HCT116 (cell line): ENCODE measurements at regions not wholly inside any gene's neighbourhood (a gene's known extent, or its start where the extent isn't known, plus 50 kb on each side); places are given as distances from the start of the nearest gene placed in this dataset.

Source experiments
- EZH2phosphoT487 ChIP-seq: fragments of 200-600 bp; IDR thresholded peaks from 2 replicates; pipeline ENCODE4 v1.6.1; 2018; ENCODE audit warnings: antibody characterized with exemption, borderline replicate concordance
- JUND ChIP-seq: IDR thresholded peaks from 2 replicates; pipeline ENCODE4 v1.6.1; 2012
- POLR2A ChIP-seq: IDR thresholded peaks from 2 replicates; pipeline ENCODE4 v1.7.0; 2011; ENCODE audit warnings: borderline replicate concordance; ENCODE audit not compliant: insufficient read depth, insufficient read length; ENCODE audit errors: extremely low read depth
- TF ChIP-seq, protein P1 (sequence below), 3 experiments: fragments of 200-600 bp in 1 of 3; sonication (generic) in 1 of 3; IDR thresholded peaks in 2 of 3; conservative IDR thresholded peaks in 1 of 3; 2 replicates each; pipeline ENCODE4 v1.5.1; 2012 to 2017; ENCODE audit warnings: low read depth in 2 of 3, low read length in 2 of 3, antibody characterized with exemption in 1 of 3, borderline replicate concordance in 1 of 3, control low read depth in 1 of 3, mild to moderate bottlenecking in 1 of 3, mixed read lengths in 1 of 3, mixed run types in 1 of 3, moderate library complexity in 1 of 3; ENCODE audit not compliant: insufficient read depth in 1 of 3
- TF ChIP-seq, protein P2 (sequence below): IDR thresholded peaks from 2 replicates; pipeline ENCODE4 v1.6.1; 2012

DNA sequence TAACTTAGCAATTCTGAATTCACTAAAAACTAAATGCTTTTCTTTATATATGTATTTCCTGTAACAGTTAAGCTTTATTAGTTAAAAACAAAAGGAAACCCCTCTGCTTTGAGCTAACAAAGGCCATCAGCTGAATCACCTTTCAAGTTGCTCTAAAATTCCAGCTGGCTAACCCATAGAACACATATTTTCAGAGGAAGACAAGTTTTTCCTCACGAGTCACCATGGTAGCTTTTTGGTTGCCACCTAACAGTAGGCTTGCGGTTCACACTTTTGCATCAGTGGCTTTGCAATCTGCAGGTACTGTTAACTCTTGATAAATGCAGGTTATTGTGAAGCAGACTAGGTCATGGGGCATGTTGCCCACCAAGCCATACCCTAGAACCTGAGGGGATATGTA lies 57.6 kb upstream of the IRX5 start:
- TF ChIP-seq, protein P1, sequence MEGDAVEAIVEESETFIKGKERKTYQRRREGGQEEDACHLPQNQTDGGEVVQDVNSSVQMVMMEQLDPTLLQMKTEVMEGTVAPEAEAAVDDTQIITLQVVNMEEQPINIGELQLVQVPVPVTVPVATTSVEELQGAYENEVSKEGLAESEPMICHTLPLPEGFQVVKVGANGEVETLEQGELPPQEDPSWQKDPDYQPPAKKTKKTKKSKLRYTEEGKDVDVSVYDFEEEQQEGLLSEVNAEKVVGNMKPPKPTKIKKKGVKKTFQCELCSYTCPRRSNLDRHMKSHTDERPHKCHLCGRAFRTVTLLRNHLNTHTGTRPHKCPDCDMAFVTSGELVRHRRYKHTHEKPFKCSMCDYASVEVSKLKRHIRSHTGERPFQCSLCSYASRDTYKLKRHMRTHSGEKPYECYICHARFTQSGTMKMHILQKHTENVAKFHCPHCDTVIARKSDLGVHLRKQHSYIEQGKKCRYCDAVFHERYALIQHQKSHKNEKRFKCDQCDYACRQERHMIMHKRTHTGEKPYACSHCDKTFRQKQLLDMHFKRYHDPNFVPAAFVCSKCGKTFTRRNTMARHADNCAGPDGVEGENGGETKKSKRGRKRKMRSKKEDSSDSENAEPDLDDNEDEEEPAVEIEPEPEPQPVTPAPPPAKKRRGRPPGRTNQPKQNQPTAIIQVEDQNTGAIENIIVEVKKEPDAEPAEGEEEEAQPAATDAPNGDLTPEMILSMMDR (IDR thresholded peaks at IDR 0.05 in 2 of 3, conservative IDR thresholded peaks at IDR 0.05 in 1 of 3; ENCODE audit: borderline replicate concordance in 1 of 3, insufficient read depth in 1 of 3, low read depth in 2 of 3, low read length in 2 of 3): no peak
- TF ChIP-seq EZH2phosphoT487: no peak
- TF ChIP-seq POLR2A: no peak
- TF ChIP-seq JUND: no peak
- TF ChIP-seq, protein P2, sequence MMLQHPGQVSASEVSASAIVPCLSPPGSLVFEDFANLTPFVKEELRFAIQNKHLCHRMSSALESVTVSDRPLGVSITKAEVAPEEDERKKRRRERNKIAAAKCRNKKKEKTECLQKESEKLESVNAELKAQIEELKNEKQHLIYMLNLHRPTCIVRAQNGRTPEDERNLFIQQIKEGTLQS: no peak
